CD14-positive monocyte (primary cell): ENCODE measurements at regions not wholly inside any gene's neighbourhood (a gene's known extent, or its start where the extent isn't known, plus 50 kb on each side); places are given as distances from the start of the nearest gene placed in this dataset.

Experiments used
- DNase-seq, 3 donors: peaks; one replicate each; pipeline ENCODE4 v3.0.0-alpha.2; 2011 to 2022
- H2AFZ ChIP-seq: 2 replicates; pipeline ENCODE4 v1.6.0; 2012; ENCODE audit warnings: mild to moderate bottlenecking, low read depth, low read length, inconsistent platforms; ENCODE audit not compliant: insufficient read depth, poor library complexity, severe bottlenecking
- H3K27ac ChIP-seq, 2 donors: 1 replicate in 1 of 2; 2 replicates in 1 of 2; pipeline ENCODE4 v1.5.1; 2012 to 2013; ENCODE audit warnings: low read length in 2 of 2, control low read depth in 1 of 2, inconsistent platforms in 1 of 2, low read depth in 1 of 2, mild to moderate bottlenecking in 1 of 2
- H3K27me3 ChIP-seq, 2 donors: one replicate each; pipeline versions ENCODE4 v1.6.0 to v1.6.1; 2011 to 2013; ENCODE audit warnings: low read length in 2 of 2; ENCODE audit not compliant: control insufficient read depth in 2 of 2, insufficient read depth in 2 of 2
- H3K36me3 ChIP-seq, 2 donors: replicated peaks in 1 of 2; 1 replicate in 1 of 2; 2 replicates in 1 of 2; pipeline versions ENCODE4 v1.5.1 to v1.6.1; 2012 to 2013; ENCODE audit warnings: low read length in 2 of 2, control low read depth in 1 of 2, inconsistent platforms in 1 of 2, mild to moderate bottlenecking in 1 of 2; ENCODE audit not compliant: insufficient read depth in 2 of 2, control insufficient read depth in 1 of 2
- H3K4me1 ChIP-seq, 2 donors: 1 replicate in 1 of 2; 2 replicates in 1 of 2; pipeline versions ENCODE4 v1.5.1 to v1.6.1; 2012 to 2013; ENCODE audit warnings: low read length in 2 of 2, control low read depth in 1 of 2, inconsistent platforms in 1 of 2, mild to moderate bottlenecking in 1 of 2, moderate library complexity in 1 of 2; ENCODE audit not compliant: insufficient read depth in 2 of 2, control insufficient read depth in 1 of 2
- H3K4me2 ChIP-seq: replicated peaks from 2 replicates; pipeline ENCODE3; 2012; ENCODE audit warnings: low read length, moderate library complexity, mild to moderate bottlenecking; ENCODE audit not compliant: poor library complexity, severe bottlenecking; ENCODE audit errors: extremely low read depth
- H3K4me3 ChIP-seq, 3 experiments: fragments of 200-600 bp in 1 of 3; sonication (generic) in 1 of 3; replicated peaks in 1 of 3; 1 replicate in 2 of 3; 2 replicates in 1 of 3; pipeline ENCODE4 v1.5.1; 2011 to 2013; ENCODE audit warnings: low read length in 3 of 3, mild to moderate bottlenecking in 3 of 3, control low read depth in 2 of 3, low read depth in 2 of 3, inconsistent platforms in 1 of 3, moderate library complexity in 1 of 3
- H3K79me2 ChIP-seq: 2 replicates; pipeline ENCODE4 v1.6.0; 2012; ENCODE audit warnings: mild to moderate bottlenecking, control low read depth, inconsistent platforms, low read length, moderate library complexity; ENCODE audit not compliant: insufficient read depth
- H3K9ac ChIP-seq: 2 replicates; pipeline ENCODE4 v1.6.0; 2017; ENCODE audit warnings: low read length, mild to moderate bottlenecking; ENCODE audit not compliant: insufficient read depth, poor library complexity, severe bottlenecking
- H3K9me3 ChIP-seq, 2 donors: replicated peaks in 1 of 2; 1 replicate in 1 of 2; 2 replicates in 1 of 2; pipeline versions ENCODE4 v1.5.1 to v1.6.1; 2012 to 2013; ENCODE audit warnings: low read length in 2 of 2, control low read depth in 1 of 2; ENCODE audit not compliant: control insufficient read depth in 1 of 2, insufficient read depth in 1 of 2
- H4K20me1 ChIP-seq: 2 replicates; pipeline ENCODE4 v1.6.0; 2012; ENCODE audit warnings: mild to moderate bottlenecking, low read length, control low read depth, moderate library complexity; ENCODE audit not compliant: insufficient read depth
- H3K27ac Mint-ChIP-seq, 7 donors: one replicate each; pipeline ENCODE4 v1.8.0; 2020; ENCODE audit warnings: mild to moderate bottlenecking in 7 of 7, mixed read lengths in 7 of 7, moderate library complexity in 6 of 7, inconsistent platforms in 2 of 7
- H3K27me3 Mint-ChIP-seq, 3 donors: one replicate each; pipeline ENCODE4 v1.8.0; 2021 to 2022; ENCODE audit warnings: low read depth in 3 of 3, mild to moderate bottlenecking in 3 of 3, mixed read lengths in 3 of 3, moderate library complexity in 3 of 3, inconsistent platforms in 1 of 3
- H3K36me3 Mint-ChIP-seq, 2 donors: one replicate each; pipeline ENCODE4 v1.8.0; 2020; ENCODE audit warnings: mixed read lengths in 2 of 2, inconsistent platforms in 1 of 2, mild to moderate bottlenecking in 1 of 2
- H3K4me1 Mint-ChIP-seq: one replicate; pipeline ENCODE4 v1.8.0; 2020; ENCODE audit warnings: mild to moderate bottlenecking, mixed read lengths
- H3K4me3 Mint-ChIP-seq, 2 donors: one replicate each; pipeline ENCODE4 v1.8.0; 2020; ENCODE audit warnings: mild to moderate bottlenecking in 2 of 2, mixed read lengths in 2 of 2, moderate library complexity in 1 of 2
- H3K9me3 Mint-ChIP-seq, 7 donors: one replicate each; pipeline ENCODE4 v1.8.0; 2020 to 2022; ENCODE audit warnings: mixed read lengths in 7 of 7, mild to moderate bottlenecking in 6 of 7, moderate library complexity in 6 of 7, inconsistent platforms in 2 of 7
- CTCF ChIP-seq: fragments of 200-600 bp; IDR thresholded peaks from one replicate; pipeline ENCODE4 v1.8.0; 2022; ENCODE audit warnings: antibody characterized with exemption, mild to moderate bottlenecking
- WGBS: methylation state at CpG from one replicate; pipeline ENCODE4 v1.1.5; 2013; ENCODE audit warnings: missing lambda C conversion rate; ENCODE audit not compliant: insufficient coverage; 5-methylcytosine and 5-hydroxymethylcytosine counted together
- intact Hi-C, 2 donors: fragments of 100-400 bp; cut with micrococcal nuclease; formaldehyde crosslinking; loops; one replicate each; pipeline versions ENCODE4 v1.15.0 to v1.15.1; 2023

GRCh38 chr2:200179151-200179550, 127.3 kb upstream of the SPATS2L start:
- Mint-ChIP-seq H3K4me1 (no peaks in the 10 kb centered on the region), H3K36me3 (no peaks in the 10 kb centered on the region), H3K4me3 (no peak overlapping the region), H3K9me3 (peaks cover 0 to 8% (median 6%) of the 10 kb centered on the region in 7 donors), H3K27ac (no peak overlapping the region), H3K27me3 (peaks cover 5 to 8% (median 7%) of the 10 kb centered on the region in 3 donors)
- Histone ChIP-seq H3K9ac (no peak overlapping the region), H2AFZ (no peak overlapping the region), H3K27me3 (no peaks in the 10 kb centered on the region), H3K4me1 (no peaks in the 10 kb centered on the region), H3K36me3 (no peaks in the 10 kb centered on the region), H3K79me2 (no peaks in the 10 kb centered on the region), H3K27ac (no peak overlapping the region), H4K20me1 (no peaks in the 10 kb centered on the region), H3K4me2 (no peak overlapping the region), H3K9me3 (peaks cover 0 to 4% of the 10 kb centered on the region in 2 donors), H3K4me3 (no peak overlapping the region)
- intact Hi-C loops: no loop called here
- no peak for TF ChIP-seq CTCF
- DNase-seq: no peak
- 88% methylated on average over 4 of the region's 6 CpGs for WGBS

DNA sequence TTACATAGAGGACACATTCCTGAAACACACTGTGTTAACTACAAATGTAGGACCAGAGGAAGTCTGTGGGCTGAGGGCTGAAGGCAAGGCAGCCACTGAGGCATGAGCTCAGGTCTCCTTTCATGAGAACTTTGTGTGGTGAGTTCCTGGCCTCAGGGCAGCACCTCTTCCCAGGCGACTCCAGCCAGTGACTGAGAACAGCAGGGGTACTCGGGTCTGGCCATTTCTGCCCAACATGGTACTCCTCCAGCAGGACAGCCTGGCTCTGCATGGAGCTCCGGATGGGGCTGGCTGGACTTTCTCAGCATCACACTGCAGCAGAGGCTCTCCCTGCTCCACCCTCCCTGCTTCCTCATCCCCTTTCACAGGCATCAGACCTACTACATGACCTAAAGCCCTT, 125.5 kb upstream of the SPATS2L start:
- Histone ChIP-seq H3K9me3 (no peaks in the 10 kb centered on the region), H4K20me1 (no peaks in the 10 kb centered on the region), H3K4me1 (no peaks in the 10 kb centered on the region), H3K27me3 (peaks cover 0 to under 1% of the 10 kb centered on the region in 2 donors), H3K4me2 (no peak overlapping the region), H3K79me2 (no peaks in the 10 kb centered on the region), H3K27ac (no peak overlapping the region), H2AFZ (no peak overlapping the region), H3K4me3 (no peak overlapping the region), H3K36me3 (no peaks in the 10 kb centered on the region), H3K9ac (no peak overlapping the region)
- Mint-ChIP-seq H3K36me3 (no peaks in the 10 kb centered on the region), H3K4me3 (no peak overlapping the region), H3K4me1 (no peaks in the 10 kb centered on the region), H3K9me3 (peaks cover 0 to 3% (median 0%) of the 10 kb centered on the region in 7 donors), H3K27me3 (peaks cover 9 to 12% (median 11%) of the 10 kb centered on the region in 3 donors), H3K27ac (no peak overlapping the region)
- no peak for TF ChIP-seq CTCF
- intact Hi-C loops: no loop called here
- 96% methylated on average over 3 of the region's 3 CpGs for WGBS
- DNase-seq: no peak
